HL-60 (cell line): ENCODE measurements at regions not wholly inside any gene's neighbourhood (a gene's known extent, or its start where the extent isn't known, plus 50 kb on each side); places are given as distances from the start of the nearest gene placed in this dataset.

Experiments used
- GABPA ChIP-seq: IDR thresholded peaks from 2 replicates; pipeline ENCODE4 v1.6.1; 2012; ENCODE audit warnings: low read depth
- POLR2AphosphoS5 ChIP-seq: IDR thresholded peaks from 2 replicates; pipeline ENCODE4 v1.6.1; 2012; ENCODE audit warnings: low read depth
- TF ChIP-seq, protein P1 (sequence below): IDR thresholded peaks from one replicate; pipeline ENCODE4 v1.5.1; 2011; ENCODE audit warnings: low read length, control low read depth, inconsistent platforms; ENCODE audit not compliant: insufficient read depth
- TF ChIP-seq, protein P2 (sequence below): IDR thresholded peaks from 2 replicates; pipeline ENCODE4 v1.6.1; 2012; ENCODE audit warnings: low read depth; ENCODE audit not compliant: insufficient replicate concordance

DNA sequence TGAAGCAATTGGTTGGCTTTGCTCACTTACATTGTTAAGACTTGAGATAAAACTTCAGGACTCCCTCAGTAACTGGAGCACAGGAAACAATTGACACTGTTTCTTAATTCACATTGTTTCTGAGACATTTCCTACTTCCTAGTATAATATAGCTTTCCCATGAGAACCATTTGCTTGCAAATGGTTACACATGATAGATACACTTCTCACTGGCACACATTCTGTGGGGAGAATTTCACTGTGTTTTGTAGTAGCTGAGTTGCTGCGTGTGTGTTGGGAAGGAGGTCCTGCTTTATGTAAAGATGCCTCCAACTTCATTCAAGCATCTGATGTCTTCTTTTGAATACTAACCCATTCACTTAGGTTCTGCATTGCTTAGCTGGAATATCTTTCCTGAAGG is 85.3 kb upstream of the SLC4A4 start:
- TF ChIP-seq, protein P1, sequence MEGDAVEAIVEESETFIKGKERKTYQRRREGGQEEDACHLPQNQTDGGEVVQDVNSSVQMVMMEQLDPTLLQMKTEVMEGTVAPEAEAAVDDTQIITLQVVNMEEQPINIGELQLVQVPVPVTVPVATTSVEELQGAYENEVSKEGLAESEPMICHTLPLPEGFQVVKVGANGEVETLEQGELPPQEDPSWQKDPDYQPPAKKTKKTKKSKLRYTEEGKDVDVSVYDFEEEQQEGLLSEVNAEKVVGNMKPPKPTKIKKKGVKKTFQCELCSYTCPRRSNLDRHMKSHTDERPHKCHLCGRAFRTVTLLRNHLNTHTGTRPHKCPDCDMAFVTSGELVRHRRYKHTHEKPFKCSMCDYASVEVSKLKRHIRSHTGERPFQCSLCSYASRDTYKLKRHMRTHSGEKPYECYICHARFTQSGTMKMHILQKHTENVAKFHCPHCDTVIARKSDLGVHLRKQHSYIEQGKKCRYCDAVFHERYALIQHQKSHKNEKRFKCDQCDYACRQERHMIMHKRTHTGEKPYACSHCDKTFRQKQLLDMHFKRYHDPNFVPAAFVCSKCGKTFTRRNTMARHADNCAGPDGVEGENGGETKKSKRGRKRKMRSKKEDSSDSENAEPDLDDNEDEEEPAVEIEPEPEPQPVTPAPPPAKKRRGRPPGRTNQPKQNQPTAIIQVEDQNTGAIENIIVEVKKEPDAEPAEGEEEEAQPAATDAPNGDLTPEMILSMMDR: no peak
- TF ChIP-seq POLR2AphosphoS5 (no peak), GABPA (no peak)
- TF ChIP-seq, protein P2, sequence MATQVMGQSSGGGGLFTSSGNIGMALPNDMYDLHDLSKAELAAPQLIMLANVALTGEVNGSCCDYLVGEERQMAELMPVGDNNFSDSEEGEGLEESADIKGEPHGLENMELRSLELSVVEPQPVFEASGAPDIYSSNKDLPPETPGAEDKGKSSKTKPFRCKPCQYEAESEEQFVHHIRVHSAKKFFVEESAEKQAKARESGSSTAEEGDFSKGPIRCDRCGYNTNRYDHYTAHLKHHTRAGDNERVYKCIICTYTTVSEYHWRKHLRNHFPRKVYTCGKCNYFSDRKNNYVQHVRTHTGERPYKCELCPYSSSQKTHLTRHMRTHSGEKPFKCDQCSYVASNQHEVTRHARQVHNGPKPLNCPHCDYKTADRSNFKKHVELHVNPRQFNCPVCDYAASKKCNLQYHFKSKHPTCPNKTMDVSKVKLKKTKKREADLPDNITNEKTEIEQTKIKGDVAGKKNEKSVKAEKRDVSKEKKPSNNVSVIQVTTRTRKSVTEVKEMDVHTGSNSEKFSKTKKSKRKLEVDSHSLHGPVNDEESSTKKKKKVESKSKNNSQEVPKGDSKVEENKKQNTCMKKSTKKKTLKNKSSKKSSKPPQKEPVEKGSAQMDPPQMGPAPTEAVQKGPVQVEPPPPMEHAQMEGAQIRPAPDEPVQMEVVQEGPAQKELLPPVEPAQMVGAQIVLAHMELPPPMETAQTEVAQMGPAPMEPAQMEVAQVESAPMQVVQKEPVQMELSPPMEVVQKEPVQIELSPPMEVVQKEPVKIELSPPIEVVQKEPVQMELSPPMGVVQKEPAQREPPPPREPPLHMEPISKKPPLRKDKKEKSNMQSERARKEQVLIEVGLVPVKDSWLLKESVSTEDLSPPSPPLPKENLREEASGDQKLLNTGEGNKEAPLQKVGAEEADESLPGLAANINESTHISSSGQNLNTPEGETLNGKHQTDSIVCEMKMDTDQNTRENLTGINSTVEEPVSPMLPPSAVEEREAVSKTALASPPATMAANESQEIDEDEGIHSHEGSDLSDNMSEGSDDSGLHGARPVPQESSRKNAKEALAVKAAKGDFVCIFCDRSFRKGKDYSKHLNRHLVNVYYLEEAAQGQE: no peak
